MV-4-11 (cell line): ENCODE measurements at regions not wholly inside any gene's neighbourhood (a gene's known extent, or its start where the extent isn't known, plus 50 kb on each side); places are given as distances from the start of the nearest gene placed in this dataset.
A peak's percentile ranks its signal among the peaks of the same experiment; 100 is the strongest.

Source experiments
- DNase-seq: peaks from one replicate; lab custom pipeline; 2025; lab: John Stamatoyannopoulos, UW

GRCh38 chr11:115698243-115698642 is 194.0 kb upstream of the CADM1 start:
- DNase-seq = peak; percentile 20

- DNase-seq = no peak
Observed at GRCh38 chr11:115696563-115696962, 192.3 kb upstream of the CADM1 start.

GRCh38 chr11:115695677-115696364 is 191.6 kb upstream of the CADM1 start:
- DNase-seq = peak; percentile 21

- no peak for DNase-seq
Observed at GRCh38 chr11:115693002-115693401, 188.8 kb upstream of the CADM1 start.

- no peak for DNase-seq
Observed at GRCh38 chr11:115691030-115691429, 186.8 kb upstream of the CADM1 start.

- DNase-seq = no peak
Observed at GRCh38 chr11:115687934-115688333, 183.7 kb upstream of the CADM1 start.

GRCh38 chr11:115684699-115685098 is 180.5 kb upstream of the CADM1 start:
- DNase-seq = no peak

- DNase-seq = no peak
Observed at GRCh38 chr11:115684135-115684534, 179.9 kb upstream of the CADM1 start.

GRCh38 chr11:115682888-115683287 is 178.7 kb upstream of the CADM1 start:
- DNase-seq = no peak

GRCh38 chr11:115682101-115682500 is 177.9 kb upstream of the CADM1 start:
- no peak for DNase-seq

- DNase-seq = no peak
Observed at GRCh38 chr11:115679945-115680344, 175.7 kb upstream of the CADM1 start.

GRCh38 chr11:115678942-115679341 is 174.7 kb upstream of the CADM1 start:
- DNase-seq = no peak

- no peak for DNase-seq
Observed at GRCh38 chr11:115677190-115677589, 173.0 kb upstream of the CADM1 start.

- DNase-seq = no peak
Observed at GRCh38 chr11:115676768-115677167, 172.6 kb upstream of the CADM1 start.

- DNase-seq = no peak
Observed at GRCh38 chr11:115676206-115676605, 172.0 kb upstream of the CADM1 start.

- no peak for DNase-seq
Observed at GRCh38 chr11:115674937-115675544, 170.8 kb upstream of the CADM1 start.

GRCh38 chr11:115674176-115674936 is 170.1 kb upstream of the CADM1 start:
- no peak for DNase-seq

- DNase-seq = no peak
Observed at GRCh38 chr11:115673720-115674119, 169.5 kb upstream of the CADM1 start.

GRCh38 chr11:115672999-115673411 is 168.8 kb upstream of the CADM1 start:
- DNase-seq = peak; percentile 61

GRCh38 chr11:115672412-115672811 is 168.2 kb upstream of the CADM1 start:
- no peak for DNase-seq

GRCh38 chr11:115670538-115671205 is 166.5 kb upstream of the CADM1 start:
- no peak for DNase-seq

GRCh38 chr11:115665958-115666357 is 161.7 kb upstream of the CADM1 start:
- no peak for DNase-seq
